SHP77 treated with DMSO at 0.1 percent for 48 hours (cell line): ENCODE measurements at regions not wholly inside any gene's neighbourhood (a gene's known extent, or its start where the extent isn't known, plus 50 kb on each side); places are given as distances from the start of the nearest gene placed in this dataset.
"Not testable (repeated sequence)": the region's sequence is repeated elsewhere in the genome, so short reads cannot be mapped to it uniquely, and the experiment has no call there.

Source experiments
- DNase-seq: peaks from one replicate; lab custom pipeline; 2025; lab: John Stamatoyannopoulos, UW

- no peak for DNase-seq
Measured at GRCh38 chr19:30871979-30872378, 477.3 kb downstream of the TSHZ3 start.

GRCh38 chr19:30870876-30871275, 478.4 kb downstream of the TSHZ3 start:
- DNase-seq = no peak

- DNase-seq = no peak
Measured at GRCh38 chr19:30865511-30865910, 483.7 kb downstream of the TSHZ3 start.

GRCh38 chr19:30864391-30865215, 484.6 kb downstream of the TSHZ3 start:
- DNase-seq = no peak

GRCh38 chr19:30862876-30863275, 486.4 kb downstream of the TSHZ3 start:
- DNase-seq = no peak

DNA sequence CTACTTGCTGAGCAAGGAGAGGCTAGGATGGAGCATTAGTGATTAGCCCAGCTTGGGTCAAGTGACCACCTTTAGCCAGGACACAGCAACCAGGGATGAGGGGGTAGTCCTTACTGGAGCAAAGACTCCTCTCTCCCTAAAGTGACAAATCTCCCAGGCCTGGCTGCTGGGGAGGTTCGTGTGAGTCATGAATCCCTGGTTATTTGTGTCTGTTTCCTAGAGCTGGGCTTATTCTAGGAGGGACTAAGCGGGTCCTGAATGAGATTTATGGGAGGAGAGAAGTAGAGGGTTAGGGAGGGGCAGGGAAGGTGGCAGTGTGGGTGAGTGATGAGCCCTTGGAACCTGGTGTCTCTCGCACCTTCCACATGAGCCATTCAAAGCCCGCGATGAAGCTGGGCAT, 487.3 kb downstream of the TSHZ3 start:
- DNase-seq = no peak

DNA sequence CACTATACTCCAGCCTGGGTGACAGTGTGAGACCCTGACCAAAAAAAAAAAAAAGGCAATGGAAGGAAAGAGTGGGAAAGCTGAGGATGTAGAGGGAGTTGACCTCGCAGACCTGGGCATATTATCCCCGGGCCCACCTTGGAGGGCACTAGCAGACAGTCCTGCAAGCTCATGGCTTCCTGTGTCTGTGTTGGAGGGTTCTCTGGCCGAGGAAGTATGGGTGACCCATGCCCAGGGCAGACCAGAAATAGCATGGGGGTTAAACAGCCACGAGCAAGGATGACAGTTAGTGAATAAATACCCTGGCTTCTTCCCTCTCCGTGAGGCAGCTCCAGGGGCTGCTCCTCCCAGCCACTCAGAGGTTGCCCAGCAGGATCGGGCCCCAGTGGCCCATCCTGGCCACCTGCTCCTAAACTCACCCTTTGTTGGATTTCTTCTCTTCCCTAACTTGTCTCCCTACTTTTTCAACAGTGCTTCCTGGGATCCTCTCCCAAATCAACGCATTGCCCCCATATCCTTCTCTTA, 485.8 kb downstream of the ZNF536 start:
- DNase-seq = no peak

DNA sequence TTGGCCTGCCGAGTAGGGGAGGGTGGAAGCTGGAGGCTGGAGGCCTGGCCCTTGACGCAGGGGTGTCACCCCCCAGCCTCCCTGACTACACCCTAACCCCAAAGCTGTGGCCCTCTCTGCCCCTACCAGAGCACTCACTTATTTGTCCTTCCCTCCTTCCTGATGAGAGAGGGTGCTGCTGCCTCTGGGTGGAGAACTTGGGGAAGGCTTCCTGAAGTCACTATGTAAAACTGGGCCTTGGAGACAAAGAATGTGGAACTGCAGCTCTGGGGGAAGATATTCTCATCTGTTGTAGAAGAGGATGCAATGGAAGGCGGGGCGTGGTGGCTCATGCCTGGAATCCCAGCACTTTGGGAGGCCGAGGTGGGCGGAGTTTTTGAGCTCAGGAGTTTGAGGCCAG, 485.2 kb downstream of the ZNF536 start:
- no peak for DNase-seq

DNA sequence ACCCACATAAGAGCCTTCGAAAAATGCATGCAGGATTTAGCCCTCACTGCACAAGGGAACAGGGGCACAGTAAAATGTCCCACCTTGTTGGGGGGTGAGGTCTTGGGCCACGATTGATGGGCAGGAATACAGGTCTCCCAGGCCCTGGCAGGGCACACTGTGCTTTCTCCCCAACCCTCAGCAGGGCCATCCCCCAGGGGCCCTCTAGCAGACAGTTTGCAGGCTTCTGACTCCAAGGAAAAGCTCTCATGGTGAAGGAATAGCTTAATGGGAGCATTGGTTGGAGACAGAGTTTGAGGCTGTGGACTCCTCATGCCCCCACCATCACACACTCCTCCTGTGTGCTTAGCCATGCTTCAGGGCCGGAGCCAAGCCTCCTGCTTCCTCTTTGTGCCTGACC, 484.6 kb downstream of the ZNF536 start:
- DNase-seq = no peak

DNA sequence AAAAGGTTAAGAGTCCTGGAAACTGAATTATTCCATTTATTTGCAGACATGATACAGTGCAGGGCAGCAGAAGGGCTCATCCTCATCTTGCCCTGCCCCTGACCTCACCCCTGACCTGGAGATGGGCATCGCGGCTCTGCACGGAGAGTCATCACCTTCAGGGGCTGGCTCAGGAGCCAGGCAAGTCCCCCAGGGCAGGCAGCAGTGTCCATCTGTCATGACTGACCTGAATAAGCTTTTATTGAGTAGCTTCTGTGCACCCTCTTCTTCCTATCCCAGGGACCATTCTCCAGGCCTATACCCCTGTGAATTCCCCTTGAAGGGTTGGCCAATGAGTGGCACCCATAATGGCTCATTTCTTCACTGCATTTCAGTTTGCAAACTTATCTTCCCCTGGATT, 484.2 kb downstream of the ZNF536 start:
- DNase-seq = no peak

DNA sequence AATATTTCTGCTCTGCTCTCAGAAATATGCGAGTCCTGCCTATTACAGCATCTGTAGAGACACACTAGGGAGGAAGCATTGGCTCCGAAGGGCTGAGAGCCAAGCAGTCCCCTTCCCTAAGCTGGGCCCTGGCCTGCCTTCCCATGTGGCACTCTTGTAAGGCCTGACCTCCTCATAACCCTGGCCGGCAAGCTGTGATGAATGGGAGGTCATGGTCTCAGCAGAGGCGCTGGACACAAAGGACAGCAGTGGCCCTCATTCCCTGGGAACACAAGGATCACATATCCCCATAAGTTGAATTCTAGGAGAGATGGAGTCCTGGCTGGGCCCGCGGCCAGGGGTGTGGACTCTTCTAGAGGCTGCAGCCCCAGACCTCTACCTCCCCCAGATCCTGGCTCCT, 483.3 kb downstream of the ZNF536 start:
- DNase-seq = no peak

GRCh38 chr19:30854661-30855060, 482.5 kb downstream of the ZNF536 start:
- DNase-seq = no peak

- DNase-seq = no peak
Measured at GRCh38 chr19:30854207-30854606, 482.0 kb downstream of the ZNF536 start.

DNA sequence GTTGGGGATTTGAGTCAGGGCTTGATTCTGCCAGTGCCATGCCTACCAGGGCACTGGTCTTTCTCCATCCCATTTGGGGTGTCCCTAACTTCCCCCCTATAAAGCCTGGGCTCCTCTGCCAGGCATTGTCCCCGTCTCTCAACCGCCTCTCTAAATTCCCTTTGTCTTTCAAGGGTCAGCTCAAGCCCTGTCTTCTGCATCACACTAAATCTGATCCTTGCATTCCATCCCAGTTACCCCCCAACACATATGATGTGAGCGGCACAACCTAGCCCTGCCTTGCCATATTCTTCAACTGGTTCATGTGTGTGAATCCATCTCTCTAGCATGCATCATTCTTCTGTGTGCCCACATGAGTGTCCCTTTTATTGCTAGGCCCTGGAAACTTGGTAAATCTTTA, 480.9 kb downstream of the ZNF536 start:
- no peak for DNase-seq

DNA sequence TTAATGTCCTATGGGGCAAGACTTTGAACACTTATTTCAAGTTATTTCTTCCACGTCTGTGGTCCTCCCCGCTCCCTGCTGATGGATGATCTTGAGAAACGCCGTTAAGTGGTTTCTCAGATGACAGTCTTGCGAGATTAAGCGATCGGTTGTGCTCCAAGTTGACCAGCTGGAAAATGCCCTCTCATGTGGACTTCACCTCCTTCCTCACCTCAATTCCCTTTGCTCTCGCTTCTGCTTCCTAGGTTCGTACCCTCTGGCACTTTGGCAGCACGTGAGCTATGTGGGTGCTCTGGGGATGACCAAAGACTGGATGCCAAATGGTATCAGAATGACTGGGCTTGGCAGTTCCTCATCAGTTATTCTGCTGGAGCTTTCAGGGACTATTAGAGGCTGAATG, 480.0 kb downstream of the ZNF536 start:
- no peak for DNase-seq

GRCh38 chr19:30851646-30852045, 479.5 kb downstream of the ZNF536 start:
- DNase-seq = no peak

- no peak for DNase-seq
Measured at GRCh38 chr19:30848636-30849425, 476.6 kb downstream of the ZNF536 start.

GRCh38 chr19:30846102-30846501, 473.9 kb downstream of the ZNF536 start:
- DNase-seq = no peak

- no peak for DNase-seq
Measured at GRCh38 chr19:30842926-30843325, 470.7 kb downstream of the ZNF536 start.

DNA sequence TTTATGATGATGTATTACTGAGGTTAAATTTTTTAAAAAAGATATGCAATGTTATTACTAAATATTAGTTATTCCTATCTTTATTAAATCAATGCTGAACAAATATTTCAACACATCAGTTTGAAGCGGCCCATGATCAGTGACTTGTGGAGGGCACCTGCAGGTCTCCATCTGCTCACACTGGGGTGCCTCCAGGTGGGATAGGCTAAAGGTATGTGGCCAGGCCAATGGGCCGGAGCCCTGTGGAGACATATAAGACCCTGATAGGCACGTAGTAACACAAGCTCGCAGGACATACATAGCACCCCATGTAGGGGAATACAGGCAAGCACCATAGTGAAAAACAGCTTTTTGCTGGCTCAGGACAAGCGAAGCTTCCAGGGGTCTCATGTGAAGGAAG, 469.8 kb downstream of the ZNF536 start:
- DNase-seq = no peak

DNA sequence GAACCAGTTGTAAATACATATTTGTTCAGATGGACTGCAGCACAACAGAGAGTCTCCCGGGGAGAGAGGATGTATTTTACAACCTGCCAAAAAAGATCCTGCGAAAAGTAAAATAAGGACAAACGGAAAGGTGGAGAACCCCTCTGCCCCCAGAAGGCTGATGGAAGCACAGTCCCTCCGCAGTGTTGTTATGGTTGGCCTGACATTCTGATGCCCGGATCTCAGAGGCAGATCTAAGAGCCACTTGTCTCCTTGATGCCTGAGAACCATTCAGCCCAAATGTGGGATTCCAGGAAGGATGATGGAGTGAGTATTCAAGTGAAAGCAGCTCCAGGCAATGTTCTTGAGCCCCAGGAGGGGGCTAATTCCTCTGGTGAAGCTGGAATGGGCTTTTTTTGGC, 458.7 kb downstream of the ZNF536 start:
- no peak for DNase-seq

DNA sequence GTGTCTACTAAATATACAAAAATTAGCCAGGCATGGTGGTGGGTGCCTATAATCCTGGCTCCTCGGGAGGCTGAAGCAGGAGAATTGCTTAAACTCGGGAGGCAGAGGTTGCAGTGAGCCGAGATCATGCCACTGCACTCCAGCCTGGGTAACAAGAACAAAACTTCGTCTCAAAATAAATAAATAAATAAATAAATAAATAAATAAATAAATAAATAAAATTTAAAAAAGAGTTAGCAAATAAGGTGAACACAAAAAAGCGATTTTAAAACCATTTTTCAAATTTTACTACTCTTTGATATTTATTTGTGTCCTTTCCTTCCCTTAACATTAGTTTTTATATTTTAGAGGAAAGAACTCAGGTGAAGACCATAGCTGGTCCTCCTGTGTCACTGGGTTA, 453.3 kb downstream of the ZNF536 start:
- DNase-seq = not testable (repeated sequence)

GRCh38 chr19:30824809-30825208, 452.6 kb downstream of the ZNF536 start:
- no peak for DNase-seq
